IMR-90 (cell line): ENCODE measurements at regions not wholly inside any gene's neighbourhood (a gene's known extent, or its start where the extent isn't known, plus 50 kb on each side); places are given as distances from the start of the nearest gene placed in this dataset.

Experiments used
- ATAC-seq: fragments of 200-7000 bp; cut with Tn5 transposase; 2 replicates; pipeline ENCODE4 v1.9.1; 2020; ENCODE audit warnings: low read depth, mild to moderate bottlenecking, moderate library complexity
- BruUV-seq: library from RNA; stranded (reverse); fragments of 400-500 nt; replicated peaks from 2 replicates; lab custom pipeline; 2021; lab: Mats Ljungman, UMichigan
- CTCF ChIA-PET: fragments of 300-600 bp; formaldehyde crosslinking; extraction: SDS; loops from one replicate; lab custom pipeline; 2021; ENCODE audit warnings: antibody characterized with exemption; lab: Yijun Ruan, JAX
- POLR2A ChIA-PET: fragments of 300-600 bp; sonication (Branson Sonifier 250); formaldehyde crosslinking; loops from one replicate; lab custom pipeline; 2022; ENCODE audit warnings: antibody characterized with exemption; ENCODE audit not compliant: unreplicated experiment; lab: Charles Lee
- DNase-seq: peaks from one replicate; pipeline ENCODE4 v3.0.0; 2013
- H2AFZ ChIP-seq: replicated peaks from 2 replicates; pipeline ENCODE3; 2013; ENCODE audit warnings: low read length, mild to moderate bottlenecking; ENCODE audit not compliant: poor library complexity
- H2AK5ac ChIP-seq: 2 replicates; pipeline ENCODE4 v1.6.1; 2013; ENCODE audit warnings: low read depth, low read length, inconsistent platforms
- H2AK9ac ChIP-seq: replicated peaks from 2 replicates; pipeline ENCODE3; 2013; ENCODE audit warnings: mild to moderate bottlenecking, low read depth, low read length, moderate library complexity; ENCODE audit not compliant: poor library complexity
- H2BK120ac ChIP-seq: 2 replicates; pipeline ENCODE4 v1.6.1; 2013; ENCODE audit warnings: low read depth, low read length, inconsistent platforms
- H2BK15ac ChIP-seq: 3 replicates; pipeline ENCODE4 v1.6.1; 2013; ENCODE audit warnings: low read depth, low read length, inconsistent platforms
- H2BK20ac ChIP-seq: 2 replicates; pipeline ENCODE4 v1.6.1; 2013; ENCODE audit warnings: low read depth, mild to moderate bottlenecking, inconsistent platforms, low read length, moderate library complexity
- H2BK5ac ChIP-seq: 2 replicates; pipeline ENCODE4 v1.6.1; 2013; ENCODE audit warnings: mild to moderate bottlenecking, low read depth, low read length, inconsistent platforms; ENCODE audit not compliant: poor library complexity, severe bottlenecking
- H3K14ac ChIP-seq: replicated peaks from 2 replicates; pipeline ENCODE4 v1.6.1; 2013; ENCODE audit warnings: low read depth, low read length, inconsistent platforms
- H3K18ac ChIP-seq: 2 replicates; pipeline ENCODE4 v1.6.1; 2013; ENCODE audit warnings: low read depth, low read length, control low read depth
- H3K23ac ChIP-seq: 2 replicates; pipeline ENCODE4 v1.6.1; 2013; ENCODE audit warnings: low read depth, low read length, inconsistent platforms
- H3K27ac ChIP-seq: 2 replicates; pipeline ENCODE4 v1.5.1; 2013; ENCODE audit warnings: mild to moderate bottlenecking, control low read depth, low read length; ENCODE audit not compliant: insufficient read depth
- H3K27me3 ChIP-seq: 2 replicates; pipeline ENCODE4 v1.6.1; 2013; ENCODE audit warnings: low read length; ENCODE audit not compliant: control insufficient read depth, insufficient read depth
- H3K36me3 ChIP-seq: 2 replicates; pipeline ENCODE4 v1.6.1; 2013; ENCODE audit warnings: low read length, mixed read lengths; ENCODE audit not compliant: control insufficient read depth, insufficient read depth
- H3K4ac ChIP-seq: 2 replicates; pipeline ENCODE4 v1.6.1; 2013; ENCODE audit warnings: low read depth, low read length, inconsistent platforms
- H3K4me1 ChIP-seq: 2 replicates; pipeline ENCODE4 v1.6.1; 2013; ENCODE audit warnings: low read length, mixed read lengths; ENCODE audit not compliant: control insufficient read depth, insufficient read depth
- H3K4me2 ChIP-seq: 2 replicates; pipeline ENCODE4 v1.6.1; 2013; ENCODE audit warnings: low read depth, mild to moderate bottlenecking, control low read depth, low read length, moderate library complexity
- H3K4me3 ChIP-seq: 2 replicates; pipeline ENCODE4 v1.5.1; 2013; ENCODE audit warnings: low read depth, mild to moderate bottlenecking, control low read depth, low read length, moderate library complexity; ENCODE audit not compliant: insufficient read depth
- H3K56ac ChIP-seq: 2 replicates; pipeline ENCODE4 v1.6.1; 2013; ENCODE audit warnings: low read length, inconsistent platforms; ENCODE audit not compliant: insufficient read depth; ENCODE audit errors: extremely low read depth
- H3K79me1 ChIP-seq, 2 experiments: 2 replicates each; pipeline ENCODE4 v1.6.1; 2013; ENCODE audit warnings: low read length in 2 of 2, inconsistent platforms in 1 of 2, low read depth in 1 of 2
- H3K9ac ChIP-seq: 2 replicates; pipeline ENCODE4 v1.6.1; 2013; ENCODE audit warnings: low read depth, low read length, control low read depth
- H3K9me1 ChIP-seq: 2 replicates; pipeline ENCODE4 v1.6.1; 2013; ENCODE audit warnings: low read length, inconsistent platforms; ENCODE audit not compliant: insufficient read depth
- H3K9me3 ChIP-seq: 2 replicates; pipeline ENCODE4 v1.6.1; 2013; ENCODE audit warnings: low read length; ENCODE audit not compliant: control insufficient read depth, insufficient read depth
- H4K20me1 ChIP-seq: 2 replicates; pipeline ENCODE4 v1.6.1; 2013; ENCODE audit warnings: low read length, inconsistent platforms; ENCODE audit not compliant: insufficient read depth
- H4K5ac ChIP-seq: 2 replicates; pipeline ENCODE4 v1.6.1; 2013; ENCODE audit warnings: mild to moderate bottlenecking, low read depth, low read length, control low read depth
- H4K8ac ChIP-seq, 2 experiments: 2 replicates each; pipeline ENCODE4 v1.6.1; 2013; ENCODE audit warnings: low read depth in 2 of 2, low read length in 2 of 2, control low read depth in 1 of 2, inconsistent platforms in 1 of 2
- H4K91ac ChIP-seq: 2 replicates; pipeline ENCODE4 v1.6.1; 2013; ENCODE audit warnings: low read depth, low read length, inconsistent platforms; ENCODE audit not compliant: insufficient read depth
- CHD1 ChIP-seq: IDR thresholded peaks from 2 replicates; pipeline ENCODE4 v1.6.1; 2012; ENCODE audit warnings: low read depth, low read length, improper control_type of control experiment
- MAFK ChIP-seq: IDR thresholded peaks from 2 replicates; pipeline ENCODE4 v1.6.1; 2012; ENCODE audit warnings: low read depth, low read length, improper control_type of control experiment
- MAZ ChIP-seq: IDR thresholded peaks from 2 replicates; pipeline ENCODE4 v1.6.1; 2012; ENCODE audit warnings: low read depth, mild to moderate bottlenecking, low read length, improper control_type of control experiment, moderate library complexity, borderline replicate concordance
- MXI1 ChIP-seq: IDR thresholded peaks from 2 replicates; pipeline ENCODE4 v1.6.1; 2012; ENCODE audit warnings: low read depth, mild to moderate bottlenecking, low read length, moderate library complexity, borderline replicate concordance
- NFE2L2 ChIP-seq: fragments of 150-350 bp; IDR thresholded peaks from 2 replicates; pipeline ENCODE4 v1.6.1; 2016; ENCODE audit warnings: low read depth, mild to moderate bottlenecking, low read length
- RAD21 ChIP-seq: IDR thresholded peaks from 2 replicates; pipeline ENCODE4 v1.6.1; 2012; ENCODE audit warnings: low read length, improper control_type of control experiment
- WGBS, 2 experiments: methylation state at CpG; one replicate each; pipeline versions ENCODE4 v1.1.5 to v1.1.7; 2013; ENCODE audit warnings: missing lambda C conversion rate in 2 of 2; ENCODE audit not compliant: insufficient read length in 1 of 2; ENCODE audit errors: extremely low coverage in 2 of 2; 5-methylcytosine and 5-hydroxymethylcytosine counted together
- dilution Hi-C: fragments of 300-500 bp; cut with HindIII; formaldehyde crosslinking; loops from one replicate; pipeline ENCODE4 v1.14.3; 2018; ENCODE audit warnings: low sequenced_read_pairs; ENCODE audit not compliant: unreplicated experiment
- in situ Hi-C: fragments of 300-500 bp; cut with MboI; formaldehyde crosslinking; loops from 3 replicates; pipeline ENCODE4 v1.14.3; 2019; ENCODE audit warnings: low sequenced_read_pairs, inconsistent platforms, mixed read lengths
- intact Hi-C: fragments of 100-400 bp; cut with micrococcal nuclease; formaldehyde crosslinking; loops from 2 replicates; pipeline ENCODE4 v1.10.0; 2022
- TF ChIP-seq, protein P1 (sequence below): fragments of 150-350 bp; IDR thresholded peaks from 2 replicates; pipeline ENCODE4 v1.6.1; 2017; ENCODE audit warnings: mild to moderate bottlenecking, antibody characterized with exemption, low read length, low read depth
- TF ChIP-seq, protein P2 (sequence below): conservative IDR thresholded peaks from 2 replicates; pipeline ENCODE4 v1.5.1; 2012; ENCODE audit warnings: mild to moderate bottlenecking, low read depth, low read length, improper control_type of control experiment

DNA sequence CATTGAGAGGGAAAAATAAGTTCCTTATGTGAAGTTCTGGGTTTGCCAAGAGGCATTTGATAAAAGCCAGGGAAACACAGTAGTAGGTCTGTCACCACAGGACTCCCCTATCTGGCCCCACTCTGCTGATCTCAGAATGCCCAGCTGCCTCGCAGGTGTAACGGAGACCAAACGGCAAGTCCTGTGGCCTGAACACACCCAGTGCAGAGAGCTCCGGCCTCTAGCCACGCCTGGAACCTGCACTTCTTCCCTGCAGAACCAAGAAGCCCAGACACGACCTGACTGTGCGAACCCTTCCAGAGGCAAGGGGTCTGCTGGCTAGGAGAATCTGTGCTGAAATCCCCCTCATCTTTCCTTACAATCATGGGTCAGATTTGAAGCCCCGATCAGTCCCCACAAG lies 432.8 kb upstream of the B3GAT1 start:
- no peak overlapping the region for H2BK120ac ChIP-seq
- no peaks in the 10 kb centered on the region for H3K4me1 ChIP-seq
- no peak overlapping the region for H3K27ac ChIP-seq
- no peak overlapping the region for H3K4me3 ChIP-seq
- H3K9ac ChIP-seq: no peak overlapping the region
- no peak overlapping the region for H2BK20ac ChIP-seq
- H3K9me3 ChIP-seq: peaks cover 43% of the 10 kb centered on the region
- H2AK9ac ChIP-seq: no peak overlapping the region
- ChIA-PET POLR2A (no interaction called here), CTCF (no interaction called here)
- H2BK15ac ChIP-seq: no peak overlapping the region
- WGBS, 2 experiments: 19% methylated on average over 3 of the region's 8 CpGs; no CpG with 5 or more reads in 1 of the 2 experiments
- no peak overlapping the region for H3K4ac ChIP-seq
- dilution Hi-C loops: no loop called here
- H2AFZ ChIP-seq: no peak overlapping the region
- no peak overlapping the region for H4K5ac ChIP-seq
- TF ChIP-seq MXI1 (no peak), MAFK (no peak), RAD21 (no peak), CHD1 (no peak), MAZ (no peak), NFE2L2 (no peak)
- TF ChIP-seq, protein P1, sequence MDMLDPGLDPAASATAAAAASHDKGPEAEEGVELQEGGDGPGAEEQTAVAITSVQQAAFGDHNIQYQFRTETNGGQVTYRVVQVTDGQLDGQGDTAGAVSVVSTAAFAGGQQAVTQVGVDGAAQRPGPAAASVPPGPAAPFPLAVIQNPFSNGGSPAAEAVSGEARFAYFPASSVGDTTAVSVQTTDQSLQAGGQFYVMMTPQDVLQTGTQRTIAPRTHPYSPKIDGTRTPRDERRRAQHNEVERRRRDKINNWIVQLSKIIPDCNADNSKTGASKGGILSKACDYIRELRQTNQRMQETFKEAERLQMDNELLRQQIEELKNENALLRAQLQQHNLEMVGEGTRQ: no peak
- TF ChIP-seq, protein P2, sequence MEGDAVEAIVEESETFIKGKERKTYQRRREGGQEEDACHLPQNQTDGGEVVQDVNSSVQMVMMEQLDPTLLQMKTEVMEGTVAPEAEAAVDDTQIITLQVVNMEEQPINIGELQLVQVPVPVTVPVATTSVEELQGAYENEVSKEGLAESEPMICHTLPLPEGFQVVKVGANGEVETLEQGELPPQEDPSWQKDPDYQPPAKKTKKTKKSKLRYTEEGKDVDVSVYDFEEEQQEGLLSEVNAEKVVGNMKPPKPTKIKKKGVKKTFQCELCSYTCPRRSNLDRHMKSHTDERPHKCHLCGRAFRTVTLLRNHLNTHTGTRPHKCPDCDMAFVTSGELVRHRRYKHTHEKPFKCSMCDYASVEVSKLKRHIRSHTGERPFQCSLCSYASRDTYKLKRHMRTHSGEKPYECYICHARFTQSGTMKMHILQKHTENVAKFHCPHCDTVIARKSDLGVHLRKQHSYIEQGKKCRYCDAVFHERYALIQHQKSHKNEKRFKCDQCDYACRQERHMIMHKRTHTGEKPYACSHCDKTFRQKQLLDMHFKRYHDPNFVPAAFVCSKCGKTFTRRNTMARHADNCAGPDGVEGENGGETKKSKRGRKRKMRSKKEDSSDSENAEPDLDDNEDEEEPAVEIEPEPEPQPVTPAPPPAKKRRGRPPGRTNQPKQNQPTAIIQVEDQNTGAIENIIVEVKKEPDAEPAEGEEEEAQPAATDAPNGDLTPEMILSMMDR: no peak
- H4K91ac ChIP-seq: no peak overlapping the region
- no peaks in the 10 kb centered on the region for H3K27me3 ChIP-seq
- DNase-seq (no peak), ATAC-seq (no peak)
- H4K20me1 ChIP-seq: no peaks in the 10 kb centered on the region
- BruUV-seq: no TSS peak
- H3K4me2 ChIP-seq: no peak overlapping the region
- H3K36me3 ChIP-seq: no peaks in the 10 kb centered on the region
- intact Hi-C loops: no loop called here
- no peak overlapping the region for H3K23ac ChIP-seq
- no peak overlapping the region for H2BK5ac ChIP-seq
- no peak overlapping the region for H4K8ac ChIP-seq
- no peak overlapping the region for H3K18ac ChIP-seq
- no peak overlapping the region for H3K14ac ChIP-seq
- H3K9me1 ChIP-seq: no peaks in the 10 kb centered on the region
- no peak overlapping the region for H2AK5ac ChIP-seq
- no peak overlapping the region for H3K56ac ChIP-seq
- in situ Hi-C loops: no loop called here
- H3K79me1 ChIP-seq: no peaks in the 10 kb centered on the region
